ENCODE measurements at regions not wholly inside any gene's neighbourhood (a gene's known extent, or its start where the extent isn't known, plus 50 kb on each side); places are given as distances from the start of the nearest gene placed in this dataset.

DNA sequence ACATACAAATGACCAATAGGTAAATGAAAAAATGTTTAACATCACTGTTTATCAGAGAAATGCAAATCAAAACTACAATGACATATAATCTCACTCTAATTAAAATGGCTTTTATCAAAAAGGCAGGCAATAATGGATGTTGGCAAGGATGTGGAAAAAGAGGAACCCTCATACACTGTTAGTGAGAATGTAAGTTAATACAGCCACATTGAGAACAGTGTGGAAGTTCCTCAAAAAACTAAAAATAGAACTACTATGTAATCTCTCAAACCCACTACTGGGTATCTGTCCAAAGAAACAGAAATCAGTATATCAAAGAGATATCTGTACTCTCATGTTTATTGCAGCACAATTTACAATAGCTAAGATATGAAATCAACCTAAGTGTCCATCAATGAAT is 165.9 kb upstream of the HHIP start:
- TF ChIP-seq, protein P1, sequence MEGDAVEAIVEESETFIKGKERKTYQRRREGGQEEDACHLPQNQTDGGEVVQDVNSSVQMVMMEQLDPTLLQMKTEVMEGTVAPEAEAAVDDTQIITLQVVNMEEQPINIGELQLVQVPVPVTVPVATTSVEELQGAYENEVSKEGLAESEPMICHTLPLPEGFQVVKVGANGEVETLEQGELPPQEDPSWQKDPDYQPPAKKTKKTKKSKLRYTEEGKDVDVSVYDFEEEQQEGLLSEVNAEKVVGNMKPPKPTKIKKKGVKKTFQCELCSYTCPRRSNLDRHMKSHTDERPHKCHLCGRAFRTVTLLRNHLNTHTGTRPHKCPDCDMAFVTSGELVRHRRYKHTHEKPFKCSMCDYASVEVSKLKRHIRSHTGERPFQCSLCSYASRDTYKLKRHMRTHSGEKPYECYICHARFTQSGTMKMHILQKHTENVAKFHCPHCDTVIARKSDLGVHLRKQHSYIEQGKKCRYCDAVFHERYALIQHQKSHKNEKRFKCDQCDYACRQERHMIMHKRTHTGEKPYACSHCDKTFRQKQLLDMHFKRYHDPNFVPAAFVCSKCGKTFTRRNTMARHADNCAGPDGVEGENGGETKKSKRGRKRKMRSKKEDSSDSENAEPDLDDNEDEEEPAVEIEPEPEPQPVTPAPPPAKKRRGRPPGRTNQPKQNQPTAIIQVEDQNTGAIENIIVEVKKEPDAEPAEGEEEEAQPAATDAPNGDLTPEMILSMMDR (IDR thresholded peaks at IDR 0.05; ENCODE audit: low read depth, low read length), result no peak
- no peak for DNase-seq (ENCODE audit: extremely low read depth, low read depth)

DNA sequence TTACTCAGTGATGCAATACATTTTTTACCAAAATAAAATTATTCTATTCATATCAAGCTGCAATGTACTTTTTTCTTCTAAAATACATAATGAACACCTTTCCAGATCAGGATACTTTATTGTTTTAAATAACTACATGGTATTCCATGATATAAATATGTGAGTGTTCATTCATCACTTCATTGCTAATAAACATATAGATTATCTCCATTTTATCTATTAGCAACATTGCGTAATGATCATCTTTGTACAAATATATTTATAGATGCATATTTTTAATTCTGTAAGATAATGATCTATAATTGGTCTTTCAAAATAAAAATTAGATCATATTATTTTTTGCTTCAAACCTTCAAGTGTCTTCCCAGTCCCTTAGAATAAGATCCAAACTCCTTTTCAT is 156.1 kb upstream of the HHIP start:
- TF ChIP-seq, protein P1 (IDR thresholded peaks at IDR 0.05; ENCODE audit: low read depth, low read length), result no peak
- DNase-seq (ENCODE audit: extremely low read depth, low read depth), result no peak

DNA sequence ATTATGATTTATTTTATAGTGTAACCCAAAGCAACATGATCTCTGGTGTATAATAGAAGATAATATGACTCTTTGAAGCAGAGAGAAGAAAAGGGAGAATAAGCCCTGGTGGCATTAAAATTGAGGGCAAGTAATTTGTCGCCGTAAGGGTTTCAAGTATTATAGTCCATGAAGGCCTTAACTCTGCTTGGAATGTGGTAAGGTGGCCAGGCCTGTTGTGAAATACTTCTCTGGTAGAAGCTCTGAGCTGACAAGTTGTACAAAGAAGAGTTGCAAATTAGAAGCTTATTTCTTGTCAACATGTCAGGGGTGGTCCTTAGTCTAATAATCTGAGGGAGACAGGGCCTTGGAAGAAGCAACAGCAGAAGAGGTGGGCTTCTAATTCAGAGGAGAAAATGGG is 151.7 kb upstream of the HHIP start:
- TF ChIP-seq, protein P1 (IDR thresholded peaks at IDR 0.05; ENCODE audit: low read depth, low read length), result no peak
- no peak for DNase-seq (ENCODE audit: extremely low read depth, low read depth)

DNA sequence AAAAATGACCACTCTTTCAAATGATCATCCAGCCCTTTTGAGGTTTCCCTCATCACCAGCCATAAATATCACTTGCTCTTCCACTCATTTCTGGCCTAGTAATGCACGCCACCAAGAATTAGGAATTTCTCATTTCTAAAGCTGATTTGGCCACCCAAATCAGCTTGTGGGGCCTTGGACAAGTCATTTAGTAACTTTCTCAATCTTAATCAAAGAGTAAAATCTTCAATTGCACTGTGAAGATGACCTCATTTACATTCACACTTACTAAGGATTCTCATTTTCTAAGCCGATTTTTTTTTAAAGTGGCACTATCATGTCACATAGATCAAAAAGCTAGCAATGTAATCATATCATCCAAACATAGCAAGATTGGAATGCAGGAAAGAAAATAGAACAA is 150.0 kb upstream of the HHIP start:
- TF ChIP-seq, protein P1 (IDR thresholded peaks at IDR 0.05; ENCODE audit: low read depth, low read length), result no peak
- no peak for DNase-seq (ENCODE audit: extremely low read depth, low read depth)

DNA sequence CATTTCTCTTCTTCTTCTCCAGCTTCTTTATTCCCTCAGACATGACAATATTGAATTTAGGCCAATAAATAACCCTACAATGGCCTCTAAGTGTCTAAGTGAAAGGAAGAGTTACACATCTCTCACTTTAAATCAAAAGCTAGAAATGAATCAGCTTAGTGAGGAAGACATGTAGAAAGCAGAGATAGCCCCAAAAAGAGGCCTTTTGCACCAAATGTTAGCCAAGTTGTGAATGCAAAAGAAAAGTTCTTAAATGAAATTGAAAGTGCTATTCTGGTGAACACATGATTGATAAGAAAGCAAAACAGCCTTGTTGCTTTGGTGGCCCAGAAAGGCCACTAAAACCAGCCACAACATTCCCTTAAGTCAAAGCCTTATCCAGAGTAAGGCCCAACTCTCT is 146.2 kb upstream of the HHIP start:
- TF ChIP-seq, protein P1 (IDR thresholded peaks at IDR 0.05; ENCODE audit: low read depth, low read length), result no peak
- no peak for DNase-seq (ENCODE audit: extremely low read depth, low read depth)

DNA sequence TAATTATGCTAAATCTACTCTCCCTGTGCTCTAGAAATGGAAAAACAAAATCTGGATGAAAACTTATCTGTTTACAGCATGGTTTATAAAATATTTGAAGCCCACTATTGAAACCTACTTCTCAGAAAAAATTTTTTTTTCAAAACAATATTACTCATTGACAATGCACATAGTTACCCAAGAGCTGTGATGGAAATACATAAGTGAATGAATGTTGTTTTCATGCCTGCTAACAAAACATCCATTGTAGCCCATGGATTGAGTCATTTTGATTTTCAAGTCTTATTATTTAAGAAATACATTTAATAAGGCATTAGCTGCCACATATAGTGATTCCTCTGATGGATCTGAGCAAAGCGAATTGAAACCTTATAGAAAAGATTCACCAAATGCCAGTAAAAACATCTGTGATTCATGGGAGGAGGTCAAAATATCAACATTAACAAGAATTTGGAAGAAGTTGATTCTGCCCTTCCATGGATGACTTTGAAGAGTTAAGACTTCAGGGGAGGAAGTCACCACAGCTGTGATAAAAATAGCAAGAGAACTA is 144.7 kb upstream of the HHIP start:
- no peak for DNase-seq (ENCODE audit: extremely low read depth, low read depth)
- TF ChIP-seq, protein P1 (IDR thresholded peaks at IDR 0.05; ENCODE audit: low read depth, low read length), result no peak

DNA sequence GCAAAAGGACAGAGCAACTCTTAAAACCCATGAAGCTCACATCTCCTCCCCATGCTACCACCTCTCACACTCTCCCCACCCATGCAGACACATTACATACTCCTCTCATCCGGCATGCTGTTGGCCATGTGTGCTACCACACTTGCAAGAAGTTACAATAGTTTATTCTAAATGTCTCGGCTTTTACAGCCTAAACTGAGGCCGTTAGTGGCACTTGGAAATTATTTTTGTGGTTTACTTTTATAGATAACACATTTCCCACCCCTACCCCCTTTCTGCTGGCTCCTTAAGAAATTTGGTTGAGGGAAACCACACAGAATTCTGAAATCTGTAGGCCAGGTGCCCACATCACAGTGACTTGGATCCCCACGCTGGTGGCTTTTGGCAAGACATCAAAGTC is 141.1 kb upstream of the HHIP start:
- TF ChIP-seq, protein P1 (IDR thresholded peaks at IDR 0.05; ENCODE audit: low read depth, low read length), result no peak
- DNase-seq (ENCODE audit: extremely low read depth, low read depth), result no peak
